Gastrocnemius medialis (tissue), 4 donors: ENCODE measurements at regions not wholly inside any gene's neighbourhood (a gene's known extent, or its start where the extent isn't known, plus 50 kb on each side); places are given as distances from the start of the nearest gene placed in this dataset.

ENCODE experiments used
- POLR2A ChIP-seq, 2 donors: fragments of 450-650 bp; IDR thresholded peaks; one replicate each; pipeline ENCODE4 v1.6.1; 2017; ENCODE audit warnings: antibody characterized with exemption in 2 of 2, mild to moderate bottlenecking in 2 of 2, moderate library complexity in 2 of 2
- TF ChIP-seq, protein P1 (sequence below), 5 experiments: fragments of 450-650 bp in 3 of 5; fragments of 200-600 bp in 2 of 5; sonication (generic) in 2 of 5; IDR thresholded peaks in 4 of 5; conservative IDR thresholded peaks in 1 of 5; 1 replicate in 4 of 5; 2 replicates in 1 of 5; pipeline ENCODE4 v1.5.1; 2016 to 2019; ENCODE audit warnings: antibody characterized with exemption in 5 of 5, mild to moderate bottlenecking in 3 of 5, moderate library complexity in 3 of 5

DNA sequence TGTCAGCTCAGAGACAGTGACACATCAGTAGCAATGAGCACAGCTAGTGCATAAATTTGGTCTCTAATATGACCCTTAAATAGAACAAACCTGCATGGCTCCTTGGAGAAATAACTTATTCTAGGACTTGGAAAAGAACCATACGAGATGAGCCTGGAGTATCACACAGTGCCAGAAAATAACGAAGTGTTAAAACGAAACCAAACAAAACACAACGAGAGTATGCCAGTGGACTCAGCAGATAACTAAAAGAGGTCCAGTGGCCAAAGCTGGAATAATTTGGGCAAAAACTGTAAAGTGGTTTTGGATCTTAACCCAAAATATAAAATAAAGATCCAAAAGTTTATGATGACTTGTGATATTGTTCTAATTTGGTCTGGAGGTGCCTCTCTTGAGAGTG is 1599.0 kb upstream of the LRRTM1 start:
- TF ChIP-seq, protein P1, sequence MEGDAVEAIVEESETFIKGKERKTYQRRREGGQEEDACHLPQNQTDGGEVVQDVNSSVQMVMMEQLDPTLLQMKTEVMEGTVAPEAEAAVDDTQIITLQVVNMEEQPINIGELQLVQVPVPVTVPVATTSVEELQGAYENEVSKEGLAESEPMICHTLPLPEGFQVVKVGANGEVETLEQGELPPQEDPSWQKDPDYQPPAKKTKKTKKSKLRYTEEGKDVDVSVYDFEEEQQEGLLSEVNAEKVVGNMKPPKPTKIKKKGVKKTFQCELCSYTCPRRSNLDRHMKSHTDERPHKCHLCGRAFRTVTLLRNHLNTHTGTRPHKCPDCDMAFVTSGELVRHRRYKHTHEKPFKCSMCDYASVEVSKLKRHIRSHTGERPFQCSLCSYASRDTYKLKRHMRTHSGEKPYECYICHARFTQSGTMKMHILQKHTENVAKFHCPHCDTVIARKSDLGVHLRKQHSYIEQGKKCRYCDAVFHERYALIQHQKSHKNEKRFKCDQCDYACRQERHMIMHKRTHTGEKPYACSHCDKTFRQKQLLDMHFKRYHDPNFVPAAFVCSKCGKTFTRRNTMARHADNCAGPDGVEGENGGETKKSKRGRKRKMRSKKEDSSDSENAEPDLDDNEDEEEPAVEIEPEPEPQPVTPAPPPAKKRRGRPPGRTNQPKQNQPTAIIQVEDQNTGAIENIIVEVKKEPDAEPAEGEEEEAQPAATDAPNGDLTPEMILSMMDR (IDR thresholded peaks at IDR 0.05 in 4 of 5, conservative IDR thresholded peaks at IDR 0.05 in 1 of 5) = no peak
- no peak for TF ChIP-seq POLR2A (IDR thresholded peaks at IDR 0.05)
